ENCODE measurements at regions not wholly inside any gene's neighbourhood (a gene's known extent, or its start where the extent isn't known, plus 50 kb on each side); places are given as distances from the start of the nearest gene placed in this dataset.

GRCh38 chr4:120432301-120432860 is 365.7 kb upstream of the MAD2L1 start:
- Histone ChIP-seq H4K20me1 (ENCODE audit: insufficient read depth, low read length) (no peaks in the 10 kb centered on the region), H3K4me2 (replicated peaks; ENCODE audit: extremely low read depth, low read length, poor library complexity, severe bottlenecking) (no peak overlapping the region), H3K36me3 (replicated peaks in 1 of 2; ENCODE audit: control insufficient read depth in 1 of 2, insufficient read depth in 2 of 2, low read length in 2 of 2) (no peaks in the 10 kb centered on the region), H3K27ac (ENCODE audit: low read depth in 1 of 2, low read length in 2 of 2) (no peak overlapping the region), H3K4me3 (replicated peaks in 1 of 3; ENCODE audit: low read depth in 2 of 3, low read length in 3 of 3) (no peak overlapping the region), H3K79me2 (ENCODE audit: insufficient read depth, low read length) (no peaks in the 10 kb centered on the region), H3K27me3 (ENCODE audit: control insufficient read depth in 2 of 2, insufficient read depth in 2 of 2, low read length in 2 of 2) (no peaks in the 10 kb centered on the region), H2AFZ (ENCODE audit: insufficient read depth, low read depth, low read length, poor library complexity, severe bottlenecking) (no peak overlapping the region), H3K9ac (ENCODE audit: insufficient read depth, low read length, poor library complexity, severe bottlenecking) (no peak overlapping the region), H3K9me3 (replicated peaks in 1 of 2; ENCODE audit: control insufficient read depth in 1 of 2, insufficient read depth in 1 of 2, low read length in 2 of 2) (no peaks in the 10 kb centered on the region), H3K4me1 (ENCODE audit: control insufficient read depth in 1 of 2, insufficient read depth in 2 of 2, low read length in 2 of 2) (no peaks in the 10 kb centered on the region)
- H3K4me3 Mint-ChIP-seq: no peak overlapping the region
- 100% methylated on average over 1 of the region's 3 CpGs for WGBS (ENCODE audit: insufficient coverage)
- H3K4me1 Mint-ChIP-seq: no peaks in the 10 kb centered on the region
- DNase-seq: no peak
- no peaks in the 10 kb centered on the region for H3K36me3 Mint-ChIP-seq
- intact Hi-C loops (cut with micrococcal nuclease): no loop called here
- no peak overlapping the region for H3K27ac Mint-ChIP-seq
- H3K9me3 Mint-ChIP-seq: peaks cover 0 to 3% (median 0%) of the 10 kb centered on the region in 7 donors
- no peaks in the 10 kb centered on the region for H3K27me3 Mint-ChIP-seq (ENCODE audit: low read depth in 3 of 3)
- no peak for TF ChIP-seq CTCF (IDR thresholded peaks at IDR 0.05)

- H3K27me3 Mint-ChIP-seq (ENCODE audit: low read depth in 3 of 3): no peaks in the 10 kb centered on the region
- Histone ChIP-seq H3K36me3 (replicated peaks in 1 of 2; ENCODE audit: control insufficient read depth in 1 of 2, insufficient read depth in 2 of 2, low read length in 2 of 2) (no peaks in the 10 kb centered on the region), H3K27me3 (ENCODE audit: control insufficient read depth in 2 of 2, insufficient read depth in 2 of 2, low read length in 2 of 2) (no peaks in the 10 kb centered on the region), H4K20me1 (ENCODE audit: insufficient read depth, low read length) (no peaks in the 10 kb centered on the region), H3K4me2 (replicated peaks; ENCODE audit: extremely low read depth, low read length, poor library complexity, severe bottlenecking) (no peak overlapping the region), H3K79me2 (ENCODE audit: insufficient read depth, low read length) (no peaks in the 10 kb centered on the region), H3K9me3 (replicated peaks in 1 of 2; ENCODE audit: control insufficient read depth in 1 of 2, insufficient read depth in 1 of 2, low read length in 2 of 2) (no peaks in the 10 kb centered on the region), H3K4me3 (replicated peaks in 1 of 3; ENCODE audit: low read depth in 2 of 3, low read length in 3 of 3) (no peak overlapping the region), H3K4me1 (ENCODE audit: control insufficient read depth in 1 of 2, insufficient read depth in 2 of 2, low read length in 2 of 2) (no peaks in the 10 kb centered on the region), H2AFZ (ENCODE audit: insufficient read depth, low read depth, low read length, poor library complexity, severe bottlenecking) (no peak overlapping the region), H3K27ac (ENCODE audit: low read depth in 1 of 2, low read length in 2 of 2) (no peak overlapping the region), H3K9ac (ENCODE audit: insufficient read depth, low read length, poor library complexity, severe bottlenecking) (no peak overlapping the region)
- intact Hi-C loops (cut with micrococcal nuclease): no loop called here
- peaks cover 0 to 3% (median 0%) of the 10 kb centered on the region in 7 donors for H3K9me3 Mint-ChIP-seq
- no peaks in the 10 kb centered on the region for H3K4me1 Mint-ChIP-seq
- no peaks in the 10 kb centered on the region for H3K36me3 Mint-ChIP-seq
- no peak overlapping the region for H3K27ac Mint-ChIP-seq
- DNase-seq: no peak
- no peak overlapping the region for H3K4me3 Mint-ChIP-seq
- no peak for TF ChIP-seq CTCF (IDR thresholded peaks at IDR 0.05)
Measured at GRCh38 chr4:120431180-120431579, 364.5 kb upstream of the MAD2L1 start.
